HCT116 (cell line): ENCODE measurements at regions not wholly inside any gene's neighbourhood (a gene's known extent, or its start where the extent isn't known, plus 50 kb on each side); places are given as distances from the start of the nearest gene placed in this dataset.

Experiments used
- ATAC-seq: fragments of 200-7000 bp; cut with Tn5 transposase; 2 replicates; pipeline ENCODE4 v1.9.1; 2020; ENCODE audit warnings: mild to moderate bottlenecking, moderate library complexity
- BruUV-seq: library from RNA; stranded (reverse); fragments of 400-500 nt; replicated peaks from 2 replicates; lab custom pipeline; 2021; lab: Mats Ljungman, UMichigan
- CTCF ChIA-PET: fragments of 300-600 bp; sonication (Branson Sonifier 250); formaldehyde crosslinking; loops from one replicate; lab custom pipeline; 2021; ENCODE audit warnings: antibody characterized with exemption; lab: Charles Lee
- POLR2A ChIA-PET: fragments of 300-600, 350-600 bp; sonication (Branson Sonifier 250); formaldehyde crosslinking; loops from one replicate; lab custom pipeline; 2021; ENCODE audit warnings: antibody characterized with exemption; lab: Charles Lee
- RAD21 ChIA-PET, 2 experiments: fragments of 300-600 bp; sonication (Branson Sonifier 250); formaldehyde crosslinking; loops; one replicate each; lab custom pipeline; 2023; ENCODE audit warnings: low total read pairs in 2 of 2; ENCODE audit not compliant: uncharacterized antibody in 2 of 2, unreplicated experiment in 2 of 2, low non-redundant PET in 1 of 2; lab: Charles Lee
- DNase-seq: peaks from one replicate; pipeline ENCODE4 v3.0.0-alpha.2; 2010; ENCODE audit warnings: low read depth, low spot score
- H2AFZ ChIP-seq: fragments of 200-600 bp; shearing (Covaris generic), sonication (generic); 2 replicates; pipeline ENCODE4 v1.6.1; 2017; ENCODE audit warnings: low read depth, mixed run types, mixed read lengths, antibody characterized with exemption, low read length; ENCODE audit not compliant: poor library complexity, severe bottlenecking
- H3K27ac ChIP-seq: 2 replicates; pipeline ENCODE4 v1.5.1; 2012; ENCODE audit warnings: low read depth, low read length
- H3K27me3 ChIP-seq: fragments of 200-600 bp; sonication (generic); 2 replicates; pipeline ENCODE4 v1.6.1; 2016; ENCODE audit warnings: mixed run types, low read length, mixed read lengths; ENCODE audit not compliant: insufficient read depth
- H3K36me3 ChIP-seq, 2 experiments: fragments of 200-500 bp in 1 of 2; fragments of 200-600 bp in 1 of 2; sonication (Bioruptor generic) in 1 of 2; sonication (generic) in 1 of 2; 2 replicates each; pipeline versions ENCODE4 v1.5.1 to v1.6.1; 2014 to 2016; ENCODE audit warnings: low read length in 2 of 2, inconsistent platforms in 1 of 2, mixed read lengths in 1 of 2, mixed run types in 1 of 2; ENCODE audit not compliant: insufficient read depth in 2 of 2, control insufficient read depth in 1 of 2
- H3K4me1 ChIP-seq, 2 experiments: fragments of 200-600 bp in 1 of 2; sonication (generic) in 1 of 2; 2 replicates each; pipeline versions ENCODE4 v1.5.1 to v1.6.1; 2012 to 2017; ENCODE audit warnings: low read length in 2 of 2, inconsistent platforms in 1 of 2, mild to moderate bottlenecking in 1 of 2, mixed read lengths in 1 of 2, mixed run types in 1 of 2, moderate library complexity in 1 of 2; ENCODE audit not compliant: insufficient read depth in 2 of 2, control insufficient read depth in 1 of 2
- H3K4me2 ChIP-seq: fragments of 200-600 bp; sonication (generic); 2 replicates; pipeline ENCODE4 v1.6.1; 2017; ENCODE audit warnings: mixed run types, low read length, mixed read lengths
- H3K4me3 ChIP-seq, 2 experiments: fragments of 200-600 bp in 1 of 2; sonication (generic) in 1 of 2; replicated peaks in 1 of 2; 2 replicates each; pipeline ENCODE4 v1.5.1; 2011 to 2016; ENCODE audit warnings: low read length in 2 of 2, control low read depth in 1 of 2, low read depth in 1 of 2, mild to moderate bottlenecking in 1 of 2, mixed read lengths in 1 of 2, mixed run types in 1 of 2
- H3K79me2 ChIP-seq: fragments of 200-600 bp; sonication (generic); 2 replicates; pipeline ENCODE4 v1.6.1; 2017; ENCODE audit warnings: mild to moderate bottlenecking, mixed run types, low read length, moderate library complexity, mixed read lengths; ENCODE audit not compliant: insufficient read depth
- H3K9ac ChIP-seq: fragments of 200-600 bp; sonication (generic); 2 replicates; pipeline ENCODE4 v1.6.1; 2016; ENCODE audit warnings: low read length, mixed read lengths
- H3K9me2 ChIP-seq: fragments of 200-600 bp; sonication (generic), shearing (Covaris generic); 2 replicates; pipeline ENCODE4 v1.6.1; 2017; ENCODE audit warnings: mixed run types, mild to moderate bottlenecking, moderate library complexity; ENCODE audit not compliant: insufficient read depth
- H3K9me3 ChIP-seq, 2 experiments: fragments of 200-500 bp in 1 of 2; fragments of 200-600 bp in 1 of 2; sonication (Bioruptor generic) in 1 of 2; sonication (generic) in 1 of 2; 2 replicates each; pipeline ENCODE4 v1.6.1; 2014 to 2017; ENCODE audit warnings: low read length in 2 of 2, mixed read lengths in 2 of 2, inconsistent platforms in 1 of 2, low read depth in 1 of 2, mild to moderate bottlenecking in 1 of 2, mixed run types in 1 of 2, moderate library complexity in 1 of 2; ENCODE audit not compliant: control insufficient read depth in 1 of 2, insufficient read depth in 1 of 2
- H4K20me1 ChIP-seq: fragments of 200-600 bp; sonication (generic), shearing (Covaris generic); 2 replicates; pipeline ENCODE4 v1.6.1; 2017; ENCODE audit warnings: mixed run types, mild to moderate bottlenecking, moderate library complexity; ENCODE audit not compliant: insufficient read depth
- CEBPB ChIP-seq: IDR thresholded peaks from 2 replicates; pipeline ENCODE4 v1.6.1; 2012; ENCODE audit warnings: low read depth
- ELF1 ChIP-seq: IDR thresholded peaks from 2 replicates; pipeline ENCODE4 v1.6.1; 2012; ENCODE audit warnings: low read depth, borderline replicate concordance
- EZH2phosphoT487 ChIP-seq: fragments of 200-600 bp; IDR thresholded peaks from 2 replicates; pipeline ENCODE4 v1.6.1; 2018; ENCODE audit warnings: antibody characterized with exemption, borderline replicate concordance
- FOSL1 ChIP-seq: IDR thresholded peaks from 2 replicates; pipeline ENCODE4 v1.6.1; 2012; ENCODE audit warnings: low read depth
- RAD21 ChIP-seq: IDR thresholded peaks from 2 replicates; pipeline ENCODE4 v1.6.1; 2012; ENCODE audit warnings: low read depth, mild to moderate bottlenecking
- SIN3A ChIP-seq: IDR thresholded peaks from 2 replicates; pipeline ENCODE4 v1.6.1; 2012; ENCODE audit warnings: low read depth
- SP1 ChIP-seq: IDR thresholded peaks from 2 replicates; pipeline ENCODE4 v1.6.1; 2012; ENCODE audit warnings: low read depth
- SRF ChIP-seq: IDR thresholded peaks from 2 replicates; pipeline ENCODE4 v1.6.1; 2012; ENCODE audit warnings: low read depth
- intact Hi-C: fragments of 100-400 bp; cut with micrococcal nuclease; formaldehyde crosslinking; loops from 2 replicates; pipeline ENCODE4 v1.10.0; 2022
- TF ChIP-seq, protein P1 (sequence below): IDR thresholded peaks from 2 replicates; pipeline ENCODE4 v1.6.1; 2011; ENCODE audit warnings: mild to moderate bottlenecking, low read length, moderate library complexity; ENCODE audit not compliant: insufficient replicate concordance; ENCODE audit errors: extremely low read depth
- TF ChIP-seq, protein P2 (sequence below): IDR thresholded peaks from 2 replicates; pipeline ENCODE4 v1.6.1; 2012
- TF ChIP-seq, protein P3 (sequence below): IDR thresholded peaks from 2 replicates; pipeline ENCODE4 v1.6.1; 2012
- TF ChIP-seq, protein P4 (sequence below), 3 experiments: fragments of 200-600 bp in 1 of 3; sonication (generic) in 1 of 3; IDR thresholded peaks in 2 of 3; conservative IDR thresholded peaks in 1 of 3; 2 replicates each; pipeline ENCODE4 v1.5.1; 2012 to 2017; ENCODE audit warnings: low read depth in 2 of 3, low read length in 2 of 3, antibody characterized with exemption in 1 of 3, borderline replicate concordance in 1 of 3, control low read depth in 1 of 3, mild to moderate bottlenecking in 1 of 3, mixed read lengths in 1 of 3, mixed run types in 1 of 3, moderate library complexity in 1 of 3; ENCODE audit not compliant: insufficient read depth in 1 of 3

DNA sequence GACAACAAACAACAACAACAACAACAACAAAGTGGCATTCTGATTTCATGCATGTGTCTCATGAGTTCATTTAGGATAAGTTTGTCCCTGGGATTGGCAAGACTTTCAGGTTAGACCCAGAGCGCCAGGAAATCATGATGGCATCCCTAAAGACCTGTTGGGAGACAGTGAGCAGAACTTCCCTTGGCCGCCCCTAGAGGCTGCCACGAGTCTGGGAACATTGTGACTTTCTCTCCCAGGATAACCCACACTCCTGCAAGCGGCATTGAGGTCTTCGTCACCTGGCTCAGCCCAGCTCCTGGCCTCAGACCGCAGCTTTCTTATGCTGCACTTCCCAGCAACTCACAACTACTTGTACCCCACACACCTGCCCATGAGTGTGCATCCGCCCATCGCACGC lies 80.5 kb upstream of the RNF32 start:
- no peak for DNase-seq

DNA sequence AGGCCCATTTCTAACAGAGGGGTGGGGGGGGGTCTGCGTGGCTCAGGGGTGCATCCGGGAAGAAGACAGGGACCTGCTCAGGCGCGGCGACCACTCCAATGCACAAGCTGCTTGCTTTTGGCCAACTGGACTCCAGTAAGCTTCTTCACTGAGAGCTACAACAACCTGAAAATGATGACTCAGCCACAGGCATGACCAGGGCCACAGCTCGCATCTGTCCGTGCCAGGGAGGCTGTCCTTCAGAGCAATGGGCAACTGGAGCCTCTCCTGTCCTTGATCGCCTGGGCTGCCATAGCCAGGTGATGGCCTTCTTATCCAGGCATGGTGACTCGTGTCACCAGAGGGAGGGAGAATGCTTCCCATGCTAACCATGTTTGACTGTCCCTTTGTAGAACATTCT lies 81.6 kb upstream of the RNF32 start:
- ATAC-seq (no peak), DNase-seq (no peak)
- H3K9me3 ChIP-seq: no peaks in the 10 kb centered on the region
- H3K9ac ChIP-seq: no peak overlapping the region
- intact Hi-C loops: no loop called here
- no peaks in the 10 kb centered on the region for H3K36me3 ChIP-seq
- no peak overlapping the region for H2AFZ ChIP-seq
- RAD21 ChIA-PET: no interaction called here
- no peaks in the 10 kb centered on the region for H3K9me2 ChIP-seq
- no peaks in the 10 kb centered on the region for H3K79me2 ChIP-seq
- H3K4me1 ChIP-seq: peaks cover 0 to 4% of the 10 kb centered on the region in 2 experiments; a peak in 1 of 4 replicates
- H3K27ac ChIP-seq: no peak overlapping the region
- H3K4me3 ChIP-seq: no peak overlapping the region
- no TSS peak for BruUV-seq
- H3K27me3 ChIP-seq: no peaks in the 10 kb centered on the region
- no peaks in the 10 kb centered on the region for H4K20me1 ChIP-seq
- POLR2A ChIA-PET: no interaction called here
- CTCF ChIA-PET: no interaction called here
- no peak overlapping the region for H3K4me2 ChIP-seq
- TF ChIP-seq SRF (no peak), FOSL1 (no peak), SIN3A (no peak), CEBPB (no peak), SP1 (no peak), RAD21 (no peak), EZH2phosphoT487 (no peak)
- TF ChIP-seq, protein P1, sequence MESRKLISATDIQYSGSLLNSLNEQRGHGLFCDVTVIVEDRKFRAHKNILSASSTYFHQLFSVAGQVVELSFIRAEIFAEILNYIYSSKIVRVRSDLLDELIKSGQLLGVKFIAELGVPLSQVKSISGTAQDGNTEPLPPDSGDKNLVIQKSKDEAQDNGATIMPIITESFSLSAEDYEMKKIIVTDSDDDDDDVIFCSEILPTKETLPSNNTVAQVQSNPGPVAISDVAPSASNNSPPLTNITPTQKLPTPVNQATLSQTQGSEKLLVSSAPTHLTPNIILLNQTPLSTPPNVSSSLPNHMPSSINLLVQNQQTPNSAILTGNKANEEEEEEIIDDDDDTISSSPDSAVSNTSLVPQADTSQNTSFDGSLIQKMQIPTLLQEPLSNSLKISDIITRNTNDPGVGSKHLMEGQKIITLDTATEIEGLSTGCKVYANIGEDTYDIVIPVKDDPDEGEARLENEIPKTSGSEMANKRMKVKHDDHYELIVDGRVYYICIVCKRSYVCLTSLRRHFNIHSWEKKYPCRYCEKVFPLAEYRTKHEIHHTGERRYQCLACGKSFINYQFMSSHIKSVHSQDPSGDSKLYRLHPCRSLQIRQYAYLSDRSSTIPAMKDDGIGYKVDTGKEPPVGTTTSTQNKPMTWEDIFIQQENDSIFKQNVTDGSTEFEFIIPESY: no peak
- TF ChIP-seq, protein P2, sequence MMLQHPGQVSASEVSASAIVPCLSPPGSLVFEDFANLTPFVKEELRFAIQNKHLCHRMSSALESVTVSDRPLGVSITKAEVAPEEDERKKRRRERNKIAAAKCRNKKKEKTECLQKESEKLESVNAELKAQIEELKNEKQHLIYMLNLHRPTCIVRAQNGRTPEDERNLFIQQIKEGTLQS: no peak
- TF ChIP-seq, protein P3, sequence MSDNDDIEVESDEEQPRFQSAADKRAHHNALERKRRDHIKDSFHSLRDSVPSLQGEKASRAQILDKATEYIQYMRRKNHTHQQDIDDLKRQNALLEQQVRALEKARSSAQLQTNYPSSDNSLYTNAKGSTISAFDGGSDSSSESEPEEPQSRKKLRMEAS: no peak

More for the DNA sequence above, 80.5 kb upstream of the RNF32 start:
- Histone ChIP-seq H3K9me3 (no peaks in the 10 kb centered on the region; a peak in 1 of 4 replicates), H2AFZ (no peak overlapping the region), H4K20me1 (no peaks in the 10 kb centered on the region), H3K4me2 (no peak overlapping the region), H3K4me3 (no peak overlapping the region), H3K79me2 (no peaks in the 10 kb centered on the region), H3K27ac (no peak overlapping the region), H3K27me3 (no peaks in the 10 kb centered on the region), H3K9ac (no peak overlapping the region), H3K4me1 (peaks cover 0 to 4% of the 10 kb centered on the region in 2 experiments; a peak in 1 of 4 replicates), H3K36me3 (no peaks in the 10 kb centered on the region), H3K9me2 (no peaks in the 10 kb centered on the region)
- BruUV-seq: no TSS peak
- CTCF ChIA-PET: no interaction called here
- POLR2A ChIA-PET: no interaction called here
- TF ChIP-seq ELF1: no peak
- TF ChIP-seq, protein P4, sequence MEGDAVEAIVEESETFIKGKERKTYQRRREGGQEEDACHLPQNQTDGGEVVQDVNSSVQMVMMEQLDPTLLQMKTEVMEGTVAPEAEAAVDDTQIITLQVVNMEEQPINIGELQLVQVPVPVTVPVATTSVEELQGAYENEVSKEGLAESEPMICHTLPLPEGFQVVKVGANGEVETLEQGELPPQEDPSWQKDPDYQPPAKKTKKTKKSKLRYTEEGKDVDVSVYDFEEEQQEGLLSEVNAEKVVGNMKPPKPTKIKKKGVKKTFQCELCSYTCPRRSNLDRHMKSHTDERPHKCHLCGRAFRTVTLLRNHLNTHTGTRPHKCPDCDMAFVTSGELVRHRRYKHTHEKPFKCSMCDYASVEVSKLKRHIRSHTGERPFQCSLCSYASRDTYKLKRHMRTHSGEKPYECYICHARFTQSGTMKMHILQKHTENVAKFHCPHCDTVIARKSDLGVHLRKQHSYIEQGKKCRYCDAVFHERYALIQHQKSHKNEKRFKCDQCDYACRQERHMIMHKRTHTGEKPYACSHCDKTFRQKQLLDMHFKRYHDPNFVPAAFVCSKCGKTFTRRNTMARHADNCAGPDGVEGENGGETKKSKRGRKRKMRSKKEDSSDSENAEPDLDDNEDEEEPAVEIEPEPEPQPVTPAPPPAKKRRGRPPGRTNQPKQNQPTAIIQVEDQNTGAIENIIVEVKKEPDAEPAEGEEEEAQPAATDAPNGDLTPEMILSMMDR (IDR thresholded peaks at IDR 0.05 in 2 of 3, conservative IDR thresholded peaks at IDR 0.05 in 1 of 3; ENCODE audit: borderline replicate concordance in 1 of 3, insufficient read depth in 1 of 3, low read depth in 2 of 3, low read length in 2 of 3): peak; percentile 13 to 71 (median 61); a peak in 4 of 6 replicates
- TF ChIP-seq RAD21: peak; percentile 54
- RAD21 ChIA-PET: no interaction called here
- ATAC-seq: peak; percentile 93
- intact Hi-C loops: no loop called here
